ENCODE measurements at regions not wholly inside any gene's neighbourhood (a gene's known extent, or its start where the extent isn't known, plus 50 kb on each side); places are given as distances from the start of the nearest gene placed in this dataset.
"Not testable (repeated sequence)": the region's sequence is repeated elsewhere in the genome, so short reads cannot be mapped to it uniquely, and the experiment has no call there.

- DNase-seq (ENCODE audit: low spot score), result no peak
Measured at GRCh38 chr22:11253000-11253511, 4274.9 kb upstream of the OR11H1 start.

GRCh38 chr22:11270981-11271380, 4257.0 kb upstream of the OR11H1 start:
- not testable (repeated sequence) for DNase-seq (ENCODE audit: low spot score)

GRCh38 chr22:11285116-11285838, 4242.7 kb upstream of the OR11H1 start:
- DNase-seq (ENCODE audit: low spot score), result peak; percentile 64

- not testable (repeated sequence) for DNase-seq (ENCODE audit: low spot score)
Measured at GRCh38 chr22:11285839-11286205, 4242.2 kb upstream of the OR11H1 start.

- DNase-seq (ENCODE audit: low spot score), result not testable (repeated sequence)
Measured at GRCh38 chr22:11288246-11289220, 4239.5 kb upstream of the OR11H1 start.

GRCh38 chr22:11298126-11298893, 4229.7 kb upstream of the OR11H1 start:
- DNase-seq (ENCODE audit: low spot score), result not testable (repeated sequence)

- DNase-seq (ENCODE audit: low spot score), result not testable (repeated sequence)
Measured at GRCh38 chr22:11302427-11302826, 4225.6 kb upstream of the OR11H1 start.

- not testable (repeated sequence) for DNase-seq (ENCODE audit: low spot score)
Measured at GRCh38 chr22:11302904-11303303, 4225.1 kb upstream of the OR11H1 start.

- not testable (repeated sequence) for DNase-seq (ENCODE audit: low spot score)
Measured at GRCh38 chr22:11305179-11305578, 4222.8 kb upstream of the OR11H1 start.

GRCh38 chr22:11306933-11307518, 4221.0 kb upstream of the OR11H1 start:
- not testable (repeated sequence) for DNase-seq (ENCODE audit: low spot score)

GRCh38 chr22:11307998-11308397, 4220.0 kb upstream of the OR11H1 start:
- DNase-seq (ENCODE audit: low spot score), result no peak

GRCh38 chr22:11309777-11310176, 4218.2 kb upstream of the OR11H1 start:
- DNase-seq (ENCODE audit: low spot score), result not testable (repeated sequence)

- DNase-seq (ENCODE audit: low spot score), result not testable (repeated sequence)
Measured at GRCh38 chr22:11310647-11311046, 4217.3 kb upstream of the OR11H1 start.

- DNase-seq (ENCODE audit: low spot score), result not testable (repeated sequence)
Measured at GRCh38 chr22:11312640-11313039, 4215.4 kb upstream of the OR11H1 start.

- DNase-seq (ENCODE audit: low spot score), result not testable (repeated sequence)
Measured at GRCh38 chr22:11313040-11313759, 4214.8 kb upstream of the OR11H1 start.

GRCh38 chr22:11318633-11319032, 4209.4 kb upstream of the OR11H1 start:
- DNase-seq (ENCODE audit: low spot score), result not testable (repeated sequence)

GRCh38 chr22:11324439-11325037, 4203.5 kb upstream of the OR11H1 start:
- not testable (repeated sequence) for DNase-seq (ENCODE audit: low spot score)

- DNase-seq (ENCODE audit: low spot score), result no peak
Measured at GRCh38 chr22:11325767-11326166, 4202.2 kb upstream of the OR11H1 start.

- DNase-seq (ENCODE audit: low spot score), result not testable (repeated sequence)
Measured at GRCh38 chr22:11341387-11342068, 4186.5 kb upstream of the OR11H1 start.

- not testable (repeated sequence) for DNase-seq (ENCODE audit: low spot score)
Measured at GRCh38 chr22:11351181-11351580, 4176.8 kb upstream of the OR11H1 start.

Data from NAMALWA (cell line).